CD4-positive, alpha-beta T cell treated with Interleukin-10 for 1 hour (primary cell): ENCODE measurements at regions not wholly inside any gene's neighbourhood (a gene's known extent, or its start where the extent isn't known, plus 50 kb on each side); places are given as distances from the start of the nearest gene placed in this dataset.

Experiments used
- DNase-seq: peaks from one replicate; pipeline ENCODE4 v3.0.0-alpha.2; 2020

GRCh38 chr1:208421486-208421885 is 177.3 kb upstream of the PLXNA2 start:
- DNase-seq: no peak

- no peak for DNase-seq
These were observed 179.3 kb upstream of the PLXNA2 start for GRCh38 chr1:208423526-208423925.

DNA sequence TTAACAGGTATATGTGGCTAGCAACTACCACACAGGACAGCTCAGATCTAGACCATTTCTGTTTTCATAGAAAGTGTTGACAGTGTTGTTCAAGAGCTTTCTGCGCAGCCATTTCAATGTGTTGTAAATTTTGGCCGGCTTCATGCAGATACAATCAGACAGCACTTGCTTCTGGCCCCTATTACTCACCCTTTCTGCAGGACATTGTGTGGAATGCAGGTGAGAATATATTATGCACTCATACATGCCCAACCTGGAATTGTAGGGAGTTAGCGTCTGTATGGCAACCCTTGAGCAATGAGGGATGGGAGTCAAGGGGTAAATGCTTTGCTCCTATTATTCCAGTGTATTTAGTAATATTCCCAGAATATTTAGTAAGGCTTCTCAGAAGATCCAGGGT is 180.9 kb upstream of the PLXNA2 start:
- no peak for DNase-seq

DNA sequence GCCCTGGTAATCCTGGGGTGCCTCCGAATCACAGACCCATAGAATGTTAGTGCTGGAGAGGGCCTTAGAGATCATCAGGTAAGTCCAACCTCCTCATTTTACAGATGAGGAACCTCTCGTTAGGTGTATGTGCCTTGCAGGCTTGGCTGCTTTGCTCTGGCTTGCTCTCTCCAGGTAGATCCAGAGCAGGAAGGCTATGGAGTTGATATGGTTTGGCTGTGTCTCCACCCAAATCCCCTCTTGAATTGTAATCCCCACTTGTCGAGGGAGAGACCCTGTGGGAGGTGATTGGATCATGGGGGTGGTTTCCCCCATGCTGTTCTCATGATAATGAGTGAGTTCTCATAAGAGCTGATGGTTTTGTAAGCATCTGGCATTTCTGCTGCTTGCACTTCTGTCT is 186.0 kb upstream of the PLXNA2 start:
- DNase-seq: no peak

- no peak for DNase-seq
These were observed 187.5 kb upstream of the PLXNA2 start for GRCh38 chr1:208431721-208432120.

- DNase-seq: no peak
These were observed 188.2 kb upstream of the PLXNA2 start for GRCh38 chr1:208432346-208432745.

DNA sequence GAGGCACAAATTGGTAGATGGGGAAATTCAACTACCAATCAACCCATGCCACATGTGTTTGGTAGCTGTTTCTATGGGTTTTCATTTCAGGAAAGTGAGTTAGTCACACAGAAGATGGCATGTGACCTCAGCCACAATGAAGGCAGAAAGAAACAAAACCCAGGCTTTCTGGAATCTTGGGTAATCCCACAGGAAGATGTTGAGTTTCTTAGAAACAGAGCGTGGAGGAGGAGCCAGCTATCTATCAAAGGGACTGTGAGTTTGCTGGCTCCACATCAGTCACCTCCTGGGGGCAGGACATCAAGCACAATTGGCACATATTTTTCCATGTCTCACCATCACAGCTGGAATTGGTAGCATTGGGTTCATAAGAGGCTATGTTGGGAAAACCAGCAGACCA is 188.9 kb upstream of the PLXNA2 start:
- DNase-seq: no peak

DNA sequence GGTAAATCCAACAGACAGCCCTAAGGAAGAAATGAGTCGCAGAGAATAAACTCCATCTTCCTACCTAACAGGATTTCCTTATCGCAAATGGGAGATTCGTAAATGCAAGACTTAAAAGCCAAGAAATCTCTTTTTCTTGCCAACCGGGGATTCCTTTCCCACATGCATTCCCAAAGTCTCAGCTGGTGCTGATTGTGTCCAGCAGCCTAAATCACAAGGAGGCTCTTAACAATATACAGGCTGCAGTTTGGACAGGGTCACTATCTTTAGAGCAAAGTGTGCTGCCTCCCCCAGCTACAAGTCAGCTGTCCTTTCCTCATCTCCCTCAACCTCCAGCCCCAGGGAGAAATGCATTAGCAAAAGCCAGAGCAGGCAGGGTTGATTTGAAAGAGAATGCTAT is 189.8 kb upstream of the PLXNA2 start:
- no peak for DNase-seq

GRCh38 chr1:208437401-208437800 is 193.2 kb upstream of the PLXNA2 start:
- DNase-seq: no peak

GRCh38 chr1:208438112-208438699 is 194.0 kb upstream of the PLXNA2 start:
- DNase-seq: no peak

- DNase-seq: no peak
These were observed 201.6 kb upstream of the PLXNA2 start for GRCh38 chr1:208445758-208446203.

GRCh38 chr1:208446271-208446691 is 202.1 kb upstream of the PLXNA2 start:
- DNase-seq: no peak

- no peak for DNase-seq
These were observed 204.2 kb upstream of the PLXNA2 start for GRCh38 chr1:208448425-208448824.

DNA sequence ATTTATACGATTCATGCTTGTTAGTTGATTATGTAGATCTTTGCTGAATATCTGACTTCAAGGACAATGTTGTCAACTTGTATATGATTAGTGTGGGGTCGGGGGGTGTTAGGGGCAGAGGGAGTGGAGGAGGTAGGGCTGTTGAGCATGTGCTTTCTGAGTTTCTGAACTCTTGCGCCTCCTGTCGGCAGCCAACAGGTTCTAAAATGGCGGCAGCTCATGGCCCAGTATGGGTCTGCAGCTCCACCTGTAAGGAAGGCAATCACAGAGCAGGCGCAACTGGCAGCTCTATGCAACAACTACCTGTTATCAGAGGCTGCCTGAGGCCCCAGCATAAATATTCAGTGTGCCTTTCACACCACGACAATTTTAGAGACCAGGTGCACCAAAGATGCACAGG is 205.8 kb upstream of the PLXNA2 start:
- no peak for DNase-seq

DNA sequence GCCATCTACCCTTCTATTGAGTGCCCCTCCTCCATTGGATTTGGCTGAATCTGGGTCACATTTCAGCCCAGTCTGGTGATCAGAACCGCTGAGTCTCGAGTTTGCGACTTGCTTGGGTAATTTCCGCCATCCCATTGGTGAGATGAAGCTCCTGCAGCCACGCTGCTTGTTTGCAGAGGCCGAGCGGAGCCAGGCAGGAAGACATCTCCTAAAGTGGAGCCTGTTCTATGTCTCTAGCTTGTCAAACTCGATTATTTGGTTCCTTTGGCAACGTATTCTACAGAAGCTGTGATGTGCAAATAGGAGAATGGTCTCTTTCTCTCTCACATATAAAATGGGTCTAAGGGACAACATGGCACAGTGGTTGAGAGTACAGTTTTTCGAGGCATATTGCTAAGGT is 206.8 kb upstream of the PLXNA2 start:
- DNase-seq: no peak

GRCh38 chr1:208455821-208456220 is 211.6 kb upstream of the PLXNA2 start:
- no peak for DNase-seq

GRCh38 chr1:208456487-208456886 is 212.3 kb upstream of the PLXNA2 start:
- no peak for DNase-seq

GRCh38 chr1:208460823-208461222 is 216.6 kb upstream of the PLXNA2 start:
- DNase-seq: no peak

- no peak for DNase-seq
These were observed 217.5 kb upstream of the PLXNA2 start for GRCh38 chr1:208461680-208462079.

GRCh38 chr1:208462761-208463160 is 218.6 kb upstream of the PLXNA2 start:
- DNase-seq: no peak

DNA sequence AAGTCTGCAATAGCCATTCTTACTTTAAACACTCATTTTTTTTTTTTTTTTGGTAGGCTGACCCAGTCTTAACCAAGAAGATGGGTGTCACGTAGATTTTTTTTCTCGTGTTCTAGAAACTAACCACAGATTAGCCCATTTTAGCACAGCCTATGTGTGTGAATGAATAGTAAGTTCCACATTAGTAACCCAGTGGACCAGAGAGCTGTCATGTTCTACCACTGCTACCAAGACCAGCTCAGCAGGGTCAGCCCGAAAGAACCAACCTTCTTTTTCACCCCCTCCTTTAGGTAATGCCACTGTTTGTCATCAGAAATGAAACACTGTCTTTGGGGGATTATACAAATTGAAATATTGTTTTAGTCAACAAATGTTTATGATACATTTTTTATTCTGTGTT is 221.1 kb upstream of the PLXNA2 start:
- no peak for DNase-seq

- DNase-seq: no peak
These were observed 221.8 kb upstream of the PLXNA2 start for GRCh38 chr1:208465786-208466590.

- no peak for DNase-seq
These were observed 223.1 kb upstream of the PLXNA2 start for GRCh38 chr1:208467151-208467780.

DNA sequence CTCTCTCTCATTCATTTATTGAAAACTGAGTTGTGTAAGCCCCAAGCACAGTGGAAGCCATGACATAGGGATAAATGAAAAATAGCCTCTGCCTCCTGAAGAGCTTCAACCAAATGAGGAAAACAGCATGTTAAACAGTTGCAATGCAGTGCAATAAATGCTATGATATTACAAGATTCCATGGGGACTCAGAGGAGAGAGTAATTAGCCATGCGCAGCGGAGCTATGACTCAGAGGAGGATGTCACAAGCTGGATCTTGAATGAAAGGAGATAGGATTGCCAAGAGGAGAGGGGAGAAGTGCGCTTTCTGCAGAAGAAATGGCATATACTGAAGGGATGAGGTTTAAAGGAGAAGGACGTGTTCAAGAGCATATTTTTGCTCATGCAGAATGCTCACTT is 231.3 kb upstream of the PLXNA2 start:
- no peak for DNase-seq
